ENCODE measurements at regions not wholly inside any gene's neighbourhood (a gene's known extent, or its start where the extent isn't known, plus 50 kb on each side); places are given as distances from the start of the nearest gene placed in this dataset.

DNA sequence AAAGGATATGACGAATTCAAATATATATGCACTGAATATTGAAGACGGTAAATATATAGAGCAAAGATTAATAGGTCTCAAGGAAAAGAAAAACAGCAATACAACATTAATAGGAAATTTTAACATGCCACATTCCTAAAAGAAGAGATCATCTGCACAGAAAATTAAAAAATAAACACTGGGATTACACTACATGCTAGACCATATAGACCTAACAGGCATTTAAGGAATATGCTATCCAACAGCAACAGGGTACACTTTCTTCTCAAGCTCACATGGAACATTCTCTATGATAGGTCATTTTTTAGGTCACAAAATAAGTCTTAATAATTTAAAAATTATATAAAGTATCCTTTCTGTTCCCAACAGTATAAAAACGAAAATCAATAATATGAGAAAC is 1038.3 kb downstream of the KCNT2 start:
- intact Hi-C loops (cut with DNase I), result no loop called here
- Histone ChIP-seq H3K4me1 (no peaks in the 10 kb centered on the region), H3K9me3 (no peaks in the 10 kb centered on the region), H3K36me3 (no peaks in the 10 kb centered on the region), H3K4me3 (no peak overlapping the region), H3K27me3 (ENCODE audit: low read depth) (no peaks in the 10 kb centered on the region), H3K27ac (no peak overlapping the region)
- ATAC-seq, result no peak
- no peak for DNase-seq
- TF ChIP-seq, protein P1, sequence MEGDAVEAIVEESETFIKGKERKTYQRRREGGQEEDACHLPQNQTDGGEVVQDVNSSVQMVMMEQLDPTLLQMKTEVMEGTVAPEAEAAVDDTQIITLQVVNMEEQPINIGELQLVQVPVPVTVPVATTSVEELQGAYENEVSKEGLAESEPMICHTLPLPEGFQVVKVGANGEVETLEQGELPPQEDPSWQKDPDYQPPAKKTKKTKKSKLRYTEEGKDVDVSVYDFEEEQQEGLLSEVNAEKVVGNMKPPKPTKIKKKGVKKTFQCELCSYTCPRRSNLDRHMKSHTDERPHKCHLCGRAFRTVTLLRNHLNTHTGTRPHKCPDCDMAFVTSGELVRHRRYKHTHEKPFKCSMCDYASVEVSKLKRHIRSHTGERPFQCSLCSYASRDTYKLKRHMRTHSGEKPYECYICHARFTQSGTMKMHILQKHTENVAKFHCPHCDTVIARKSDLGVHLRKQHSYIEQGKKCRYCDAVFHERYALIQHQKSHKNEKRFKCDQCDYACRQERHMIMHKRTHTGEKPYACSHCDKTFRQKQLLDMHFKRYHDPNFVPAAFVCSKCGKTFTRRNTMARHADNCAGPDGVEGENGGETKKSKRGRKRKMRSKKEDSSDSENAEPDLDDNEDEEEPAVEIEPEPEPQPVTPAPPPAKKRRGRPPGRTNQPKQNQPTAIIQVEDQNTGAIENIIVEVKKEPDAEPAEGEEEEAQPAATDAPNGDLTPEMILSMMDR (IDR thresholded peaks at IDR 0.05), result no peak

DNA sequence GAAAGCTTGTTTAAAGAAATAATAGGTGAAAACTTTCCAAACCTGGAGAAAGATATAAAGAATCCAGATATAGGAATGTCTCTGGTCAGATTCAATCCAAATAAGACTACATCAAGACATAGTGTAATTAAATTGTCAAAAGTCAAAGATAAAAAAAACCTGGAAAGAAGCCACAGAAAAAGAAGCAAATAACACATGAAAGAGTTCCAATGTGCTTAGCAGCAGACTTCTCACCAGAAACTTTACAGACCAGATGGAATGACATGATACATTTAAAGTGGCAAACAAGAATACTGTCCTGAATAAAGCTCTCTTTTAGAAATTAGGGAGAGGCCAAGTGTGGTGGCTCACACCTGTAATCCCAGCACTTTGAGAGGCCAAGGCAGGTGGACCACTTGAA is 1039.9 kb downstream of the KCNT2 start:
- TF ChIP-seq, protein P1 (IDR thresholded peaks at IDR 0.05), result no peak
- intact Hi-C loops (cut with DNase I), result no loop called here
- no peak overlapping the region for H3K27ac ChIP-seq
- no peaks in the 10 kb centered on the region for H3K27me3 ChIP-seq (ENCODE audit: low read depth)
- H3K4me1 ChIP-seq, result no peaks in the 10 kb centered on the region
- DNase-seq (no peak), ATAC-seq (no peak)
- H3K4me3 ChIP-seq, result no peak overlapping the region
- no peaks in the 10 kb centered on the region for H3K9me3 ChIP-seq
- H3K36me3 ChIP-seq, result no peaks in the 10 kb centered on the region

DNA sequence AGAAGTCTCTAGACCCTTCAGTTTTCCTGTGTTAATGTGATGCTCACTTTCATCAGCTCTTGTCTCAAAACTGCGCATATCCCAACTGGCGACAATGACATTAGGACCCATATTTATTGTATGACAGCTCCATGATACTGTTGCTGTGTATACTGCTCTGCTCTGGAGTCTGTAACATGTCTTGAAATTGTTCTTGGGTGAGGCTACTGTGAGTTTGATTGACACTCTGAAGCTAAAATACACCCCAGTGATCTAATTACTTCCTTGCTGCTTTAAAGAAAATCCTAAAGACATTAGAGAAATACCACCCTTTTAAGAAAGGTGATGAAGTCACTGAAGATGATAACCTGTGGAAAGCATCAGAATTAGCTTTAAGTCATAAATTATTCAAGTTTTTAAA is 1046.2 kb downstream of the KCNT2 start:
- no peaks in the 10 kb centered on the region for H3K36me3 ChIP-seq
- H3K27me3 ChIP-seq (ENCODE audit: low read depth), result no peaks in the 10 kb centered on the region
- TF ChIP-seq, protein P1 (IDR thresholded peaks at IDR 0.05), result no peak
- intact Hi-C loops (cut with DNase I), result no loop called here
- no peaks in the 10 kb centered on the region for H3K4me1 ChIP-seq
- no peaks in the 10 kb centered on the region for H3K9me3 ChIP-seq
- DNase-seq, result no peak
- H3K4me3 ChIP-seq, result no peak overlapping the region
- no peak for ATAC-seq
- no peak overlapping the region for H3K27ac ChIP-seq

DNA sequence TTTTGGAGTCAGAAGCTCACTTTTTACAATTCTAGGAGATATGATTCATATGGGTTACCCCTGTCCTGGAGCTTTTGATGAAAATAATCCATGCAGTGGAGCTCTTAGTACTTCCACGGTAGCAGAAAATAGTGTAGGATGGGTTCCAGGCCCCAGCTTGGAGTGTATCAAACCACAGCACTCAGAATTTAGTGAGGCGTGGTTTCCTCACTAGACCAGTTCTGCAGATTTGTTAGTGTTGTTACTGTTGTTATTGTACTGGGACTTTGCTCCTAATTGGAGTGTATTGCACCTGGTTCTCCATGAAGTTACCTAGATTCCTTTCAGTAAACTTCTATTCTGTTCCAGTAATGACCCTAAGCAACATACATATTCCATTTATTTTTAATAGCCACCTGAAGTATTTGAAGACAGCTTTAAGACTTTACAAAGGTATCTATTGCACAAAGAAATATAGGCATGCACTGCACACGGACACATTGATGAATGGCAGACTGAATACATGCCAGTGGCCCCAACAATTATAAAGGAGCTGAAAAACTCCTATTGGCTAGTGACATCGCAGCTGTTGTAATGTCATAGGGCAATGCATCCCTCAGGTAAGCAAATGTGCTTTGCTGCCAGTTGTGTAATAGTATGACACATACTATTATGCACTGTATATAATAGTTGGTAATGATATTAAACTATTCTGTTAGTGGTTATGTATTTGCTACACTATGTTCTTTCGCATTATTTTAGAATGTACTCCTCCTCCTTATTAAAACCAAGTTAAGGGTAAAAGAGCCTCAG is 1058.0 kb downstream of the KCNT2 start:
- Histone ChIP-seq H3K27me3 (ENCODE audit: low read depth) (no peaks in the 10 kb centered on the region), H3K4me3 (no peak overlapping the region), H3K36me3 (no peaks in the 10 kb centered on the region), H3K9me3 (no peaks in the 10 kb centered on the region), H3K27ac (no peak overlapping the region), H3K4me1 (no peaks in the 10 kb centered on the region)
- TF ChIP-seq, protein P1 (IDR thresholded peaks at IDR 0.05), result no peak
- DNase-seq (no peak), ATAC-seq (no peak)
- intact Hi-C loops (cut with DNase I), result no loop called here

DNA sequence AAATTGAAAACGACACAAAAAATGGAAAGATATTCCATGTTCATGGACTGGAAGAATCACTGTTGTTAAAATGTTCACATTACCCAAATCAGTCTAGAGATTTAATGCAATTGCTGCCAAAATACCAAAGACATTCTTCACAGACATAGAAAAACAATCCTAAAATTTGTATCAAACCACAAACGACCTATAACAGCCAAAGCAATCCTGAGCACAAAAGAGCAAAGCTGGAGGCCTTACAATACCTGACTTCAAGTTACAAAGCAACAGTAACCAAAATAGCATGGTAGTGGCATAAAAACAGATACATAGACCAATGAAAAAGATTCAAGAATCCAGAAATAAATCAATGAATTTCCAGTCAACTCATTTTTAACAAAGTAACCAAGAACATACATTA is 1077.3 kb downstream of the KCNT2 start:
- ATAC-seq (no peak), DNase-seq (no peak)
- no peak overlapping the region for H3K4me3 ChIP-seq
- intact Hi-C loops (cut with DNase I), result no loop called here
- no peaks in the 10 kb centered on the region for H3K36me3 ChIP-seq
- H3K27ac ChIP-seq, result no peak overlapping the region
- TF ChIP-seq, protein P1 (IDR thresholded peaks at IDR 0.05), result no peak
- no peaks in the 10 kb centered on the region for H3K9me3 ChIP-seq
- no peaks in the 10 kb centered on the region for H3K4me1 ChIP-seq
- H3K27me3 ChIP-seq (ENCODE audit: low read depth), result no peaks in the 10 kb centered on the region
